ENCODE measurements at regions not wholly inside any gene's neighbourhood (a gene's known extent, or its start where the extent isn't known, plus 50 kb on each side); places are given as distances from the start of the nearest gene placed in this dataset.
"Not testable (repeated sequence)": the region's sequence is repeated elsewhere in the genome, so short reads cannot be mapped to it uniquely, and the experiment has no call there.

DNA sequence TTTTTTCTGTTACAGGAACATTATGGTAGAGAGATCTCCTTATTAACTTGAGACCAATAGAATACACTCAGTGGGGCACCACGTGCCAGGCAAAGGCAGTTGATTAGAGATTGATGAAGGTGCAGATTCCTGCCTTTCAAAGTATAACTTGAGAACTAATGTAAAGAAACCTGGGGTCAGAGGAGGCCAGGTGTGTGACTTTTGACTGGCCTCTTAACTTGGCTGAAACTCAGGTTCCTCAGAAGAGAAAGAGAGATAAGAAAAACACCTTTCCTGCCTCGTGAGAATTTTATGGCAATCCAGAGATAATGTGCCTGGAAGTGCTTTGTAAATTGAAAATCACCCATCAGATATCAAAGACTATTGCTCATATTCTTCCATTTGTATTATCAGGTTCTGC lies 110.7 kb upstream of the GZMB start:
- DNase-seq = no peak

DNA sequence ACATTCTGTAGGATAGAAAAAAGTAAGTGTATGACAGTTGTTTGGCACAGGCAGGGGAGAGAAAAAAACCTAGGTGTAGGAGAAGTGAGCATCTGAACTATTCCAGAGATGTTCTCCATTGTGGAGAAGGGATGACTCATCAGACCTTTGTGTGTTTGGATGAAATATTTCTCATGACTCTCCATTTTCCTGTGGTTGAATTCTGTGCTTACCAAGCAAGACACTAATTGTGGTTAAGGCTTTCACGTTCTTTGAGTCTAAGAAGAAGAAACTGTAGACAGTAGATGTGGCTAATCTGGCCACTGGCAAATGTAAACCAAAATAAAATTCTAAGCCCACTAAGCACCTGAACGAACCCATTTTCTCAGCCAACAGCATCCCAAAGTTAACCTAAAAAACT lies 107.9 kb upstream of the GZMB start:
- no peak for DNase-seq

DNA sequence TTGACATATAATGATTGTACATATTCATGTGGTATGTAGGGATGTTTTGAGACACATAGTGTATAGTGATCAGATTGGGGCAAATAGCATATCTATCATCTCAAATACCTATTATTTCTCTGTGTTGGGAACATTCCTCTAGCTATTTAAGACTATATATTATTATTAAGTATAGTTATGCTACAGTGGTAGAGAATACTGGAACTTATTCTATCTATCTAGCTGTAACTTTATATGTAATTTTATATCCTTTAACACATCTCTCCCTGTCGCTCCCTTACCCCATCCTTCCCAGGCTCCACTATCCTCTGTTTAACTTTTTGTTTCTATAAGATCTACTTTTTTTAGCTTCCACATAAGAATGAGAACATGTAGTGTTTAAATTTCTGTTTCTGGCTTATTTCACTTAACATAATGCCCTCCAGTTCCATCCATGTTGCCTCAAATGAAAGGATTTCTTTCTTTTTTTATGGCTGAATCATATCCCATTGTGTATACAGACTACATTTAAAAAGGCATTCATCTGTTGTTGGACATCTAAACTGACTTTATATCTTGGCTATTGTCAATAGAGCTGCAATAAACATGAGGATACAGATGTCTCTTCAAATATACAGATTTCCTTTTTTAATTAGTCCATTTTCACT lies 102.1 kb upstream of the GZMB start:
- no peak for DNase-seq

DNA sequence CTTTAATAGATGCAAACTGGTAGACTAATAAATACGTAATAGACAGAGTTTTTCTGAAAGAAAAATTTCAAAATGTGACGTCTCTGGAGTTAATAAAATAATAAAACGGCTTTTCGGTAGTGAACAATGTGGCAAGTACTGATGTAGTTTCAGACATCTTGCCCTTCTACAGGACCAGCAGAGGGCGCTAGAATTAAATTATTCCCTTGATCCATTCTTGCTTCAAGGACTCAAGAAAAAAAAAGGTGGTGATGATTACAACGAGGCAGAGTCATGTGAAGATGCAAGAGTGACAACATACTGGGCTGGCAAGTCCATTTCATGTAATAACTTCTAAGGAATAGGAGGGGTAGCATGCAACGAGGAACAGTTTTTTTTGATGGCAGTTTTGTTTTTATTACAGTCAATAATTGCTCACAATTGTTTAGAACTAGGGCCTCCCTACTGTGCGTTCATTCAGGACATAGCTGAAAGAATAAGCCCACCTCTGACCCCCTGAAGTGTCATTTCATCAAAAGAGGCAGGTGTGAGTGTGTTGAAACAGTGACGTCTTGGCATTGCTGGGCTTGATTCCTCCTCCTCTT lies 101.0 kb upstream of the GZMB start:
- peak; percentile 72 to 81 for DNase-seq

GRCh38 chr14:24726480-24726879 lies 92.5 kb upstream of the GZMB start:
- no peak for DNase-seq

DNA sequence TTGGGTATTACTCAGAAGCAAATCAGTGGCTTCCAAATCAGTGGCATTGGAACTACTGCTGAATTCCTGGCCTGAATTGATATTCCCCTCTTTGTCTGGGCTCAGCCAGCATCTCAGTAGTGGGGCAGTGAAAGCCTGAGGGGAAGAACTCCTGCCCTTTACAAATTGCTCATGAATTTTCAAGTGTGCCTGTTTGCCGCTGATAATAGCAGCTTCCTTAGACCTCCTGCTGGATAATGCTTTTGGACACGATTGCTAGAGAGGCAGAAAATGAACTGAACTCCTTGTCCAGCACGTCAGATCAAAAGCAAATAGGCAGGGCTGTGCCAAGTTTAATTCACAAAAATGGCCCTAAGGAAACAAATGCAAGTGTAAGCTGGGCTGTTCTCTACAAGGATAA lies 91.3 kb upstream of the GZMB start:
- no peak for DNase-seq

DNA sequence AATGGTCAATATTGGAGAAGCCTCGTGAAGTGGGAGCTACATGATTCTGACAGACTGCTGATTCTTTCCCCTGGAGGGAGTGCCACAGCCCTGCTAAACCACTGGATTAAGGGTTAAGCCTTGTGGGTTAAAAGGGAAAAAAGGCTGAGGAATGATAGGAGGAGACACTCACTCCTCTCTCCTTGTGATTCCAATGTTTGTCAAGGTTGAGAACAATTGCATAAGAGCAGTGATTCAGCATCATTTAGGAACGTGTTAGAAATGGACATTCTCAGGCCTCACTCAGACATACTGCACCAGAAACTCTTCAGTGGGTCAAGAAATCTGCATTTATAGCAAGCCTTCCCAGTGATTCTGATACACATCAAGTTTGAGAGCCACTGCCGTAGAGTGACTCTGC lies 87.8 kb upstream of the GZMB start:
- no peak for DNase-seq

DNA sequence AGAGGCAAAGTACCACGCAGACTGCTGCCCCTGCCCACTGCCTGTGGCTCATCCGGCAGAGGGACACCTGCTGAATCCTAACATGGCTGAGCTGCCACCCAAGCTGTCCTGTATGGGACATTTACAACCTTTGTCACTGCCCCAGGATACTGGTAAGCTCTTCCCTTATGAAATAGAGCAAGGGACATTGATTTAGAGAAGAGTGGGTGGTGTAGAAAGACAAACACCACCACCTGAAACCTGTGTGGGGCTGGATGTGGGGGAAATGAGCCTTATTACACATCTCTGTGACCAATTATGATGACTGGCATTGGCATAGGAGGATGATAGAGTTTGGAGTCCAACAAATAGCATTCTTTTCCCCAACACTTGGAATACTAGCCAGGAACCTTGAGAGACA lies 81.2 kb upstream of the GZMB start:
- DNase-seq = no peak

GRCh38 chr14:24713404-24713803 lies 79.4 kb upstream of the GZMB start:
- DNase-seq = no peak

- no peak for DNase-seq
Observed at GRCh38 chr14:24712909-24713308, 78.9 kb upstream of the GZMB start.

DNA sequence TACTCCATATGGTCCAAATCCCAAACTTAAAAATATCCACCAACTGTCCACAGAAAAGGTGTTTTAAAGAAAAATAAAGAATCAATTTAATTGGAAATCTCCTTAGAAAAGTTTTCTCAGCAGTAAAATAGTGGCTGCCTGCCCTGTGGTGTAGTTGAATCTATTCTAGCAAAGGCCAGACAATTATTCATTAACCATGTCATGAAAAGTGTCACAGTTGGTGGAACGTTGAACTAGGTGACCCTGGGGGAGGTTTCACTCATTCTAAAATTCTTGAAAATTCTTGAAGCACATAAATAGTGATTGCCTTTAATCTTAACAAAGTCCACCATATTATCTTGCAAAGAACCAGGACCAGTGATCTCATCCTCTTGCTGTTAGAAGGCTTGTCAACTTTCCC lies 78.4 kb upstream of the GZMB start:
- no peak for DNase-seq

DNA sequence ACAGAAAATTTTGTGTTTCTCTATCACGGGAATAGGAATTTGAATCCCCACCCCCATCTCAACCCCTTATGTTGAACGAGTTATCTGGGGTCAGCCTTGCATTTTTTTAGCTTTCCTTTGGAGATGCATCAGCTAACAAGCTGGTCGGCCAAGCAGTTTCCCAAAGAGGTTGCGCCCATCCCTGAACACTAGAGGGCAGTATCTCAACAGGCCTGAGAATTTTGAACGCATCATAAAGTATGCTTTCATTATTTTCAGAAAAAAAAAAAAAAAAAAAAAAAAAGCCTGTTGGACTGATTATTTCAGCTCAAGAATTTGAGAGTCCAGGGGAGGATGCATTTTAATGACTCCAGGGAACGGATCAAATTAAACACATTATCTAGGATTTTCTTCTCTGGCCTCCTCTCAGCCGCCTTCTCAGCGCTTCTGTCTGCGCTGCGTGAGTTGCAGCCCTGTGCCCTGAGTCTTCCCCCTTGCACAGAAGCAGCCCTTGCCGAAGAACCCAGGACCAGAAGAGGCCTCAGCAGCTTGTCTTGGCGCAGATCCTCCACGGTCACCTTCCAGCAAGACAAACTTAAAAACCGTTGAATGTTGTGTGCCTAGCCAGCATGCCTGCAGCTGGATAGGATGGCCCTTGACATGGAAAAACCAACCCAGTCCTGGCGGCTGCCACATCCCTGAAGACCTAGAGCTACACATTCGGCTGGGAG lies 76.6 kb upstream of the GZMB start:
- DNase-seq = peak; percentile 33 to 81

GRCh38 chr14:24708684-24709083 lies 74.7 kb upstream of the GZMB start:
- DNase-seq = no peak

DNA sequence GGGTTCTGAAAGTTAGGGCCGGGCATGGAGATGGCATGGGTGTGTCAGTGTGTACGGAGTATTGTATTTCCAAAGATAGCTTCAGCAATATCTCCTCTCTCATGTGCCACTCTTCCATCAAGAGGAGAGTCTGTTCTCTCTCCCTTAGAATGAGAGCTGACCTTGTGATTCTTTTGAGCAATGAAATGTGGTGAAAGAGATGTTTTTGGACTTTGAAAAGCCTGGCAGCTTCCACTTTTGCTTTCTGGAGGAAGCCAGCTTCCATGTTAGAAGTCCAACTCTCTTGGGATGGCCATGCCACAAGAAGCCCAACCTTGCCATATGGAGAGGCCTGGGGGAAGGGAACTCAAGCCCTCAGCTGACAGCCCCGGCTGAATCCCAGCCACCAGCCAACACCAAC lies 72.4 kb upstream of the GZMB start:
- peak; percentile 9 to 43 for DNase-seq

DNA sequence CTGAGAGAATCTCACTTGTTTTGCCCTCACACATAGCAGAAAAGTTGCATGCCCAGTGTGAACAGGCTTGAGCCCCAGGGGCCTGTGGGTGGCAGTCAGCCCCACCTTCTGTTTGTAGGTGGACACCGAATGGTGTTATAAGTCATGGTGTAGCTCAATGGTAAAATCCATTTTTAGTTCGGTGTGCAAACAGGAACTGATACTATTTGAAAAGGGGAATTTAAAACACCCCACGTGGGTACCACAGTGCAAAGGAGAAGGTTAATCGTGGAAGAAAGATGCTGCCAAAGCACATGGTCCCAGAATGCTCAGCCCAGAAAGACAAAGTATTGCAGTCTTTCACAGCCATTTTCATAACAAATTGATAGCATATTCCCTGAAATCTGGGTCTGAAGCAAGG lies 71.8 kb upstream of the GZMB start:
- peak; percentile 39 to 60 for DNase-seq

GRCh38 chr14:24701062-24701461 lies 67.1 kb upstream of the GZMB start:
- peak; percentile 43 to 64 for DNase-seq

GRCh38 chr14:24700511-24700910 lies 66.5 kb upstream of the GZMB start:
- DNase-seq = no peak

GRCh38 chr14:24699052-24699451 lies 65.1 kb upstream of the GZMB start:
- peak; percentile 46 to 50 for DNase-seq

DNA sequence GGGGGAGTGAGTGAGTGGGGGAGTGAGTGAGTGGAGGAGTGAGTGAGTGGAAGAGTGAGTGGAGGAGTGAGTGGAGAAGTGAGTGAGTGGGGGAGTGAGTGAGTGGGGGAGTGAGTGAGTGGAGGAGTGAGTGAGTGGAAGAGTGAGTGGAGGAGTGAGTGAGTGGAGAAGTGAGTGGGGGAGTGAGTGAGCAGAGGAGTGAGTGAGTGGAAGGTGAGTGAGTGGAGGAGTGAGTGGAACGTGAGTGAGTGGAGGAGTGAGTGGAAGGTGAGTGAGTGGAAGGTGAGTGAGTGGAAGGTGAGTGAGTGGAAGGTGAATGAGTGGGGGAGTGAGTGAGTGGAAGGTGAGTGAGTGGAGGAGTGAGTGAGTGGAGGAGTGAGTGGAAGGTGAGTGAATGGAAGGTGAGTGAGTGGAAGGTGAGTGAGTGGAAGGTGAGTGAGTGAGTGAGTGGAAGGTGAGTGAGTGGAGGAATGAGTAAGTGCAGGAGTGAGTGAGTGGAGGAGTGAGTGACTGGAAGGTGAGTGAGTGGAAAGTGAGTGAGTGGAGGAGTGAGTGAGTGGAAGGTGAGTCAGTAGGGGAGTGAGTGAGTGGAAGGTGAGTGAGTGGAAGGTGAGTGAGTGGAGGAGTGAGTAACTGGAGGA lies 62.4 kb upstream of the GZMB start:
- not testable (repeated sequence) for DNase-seq

DNA sequence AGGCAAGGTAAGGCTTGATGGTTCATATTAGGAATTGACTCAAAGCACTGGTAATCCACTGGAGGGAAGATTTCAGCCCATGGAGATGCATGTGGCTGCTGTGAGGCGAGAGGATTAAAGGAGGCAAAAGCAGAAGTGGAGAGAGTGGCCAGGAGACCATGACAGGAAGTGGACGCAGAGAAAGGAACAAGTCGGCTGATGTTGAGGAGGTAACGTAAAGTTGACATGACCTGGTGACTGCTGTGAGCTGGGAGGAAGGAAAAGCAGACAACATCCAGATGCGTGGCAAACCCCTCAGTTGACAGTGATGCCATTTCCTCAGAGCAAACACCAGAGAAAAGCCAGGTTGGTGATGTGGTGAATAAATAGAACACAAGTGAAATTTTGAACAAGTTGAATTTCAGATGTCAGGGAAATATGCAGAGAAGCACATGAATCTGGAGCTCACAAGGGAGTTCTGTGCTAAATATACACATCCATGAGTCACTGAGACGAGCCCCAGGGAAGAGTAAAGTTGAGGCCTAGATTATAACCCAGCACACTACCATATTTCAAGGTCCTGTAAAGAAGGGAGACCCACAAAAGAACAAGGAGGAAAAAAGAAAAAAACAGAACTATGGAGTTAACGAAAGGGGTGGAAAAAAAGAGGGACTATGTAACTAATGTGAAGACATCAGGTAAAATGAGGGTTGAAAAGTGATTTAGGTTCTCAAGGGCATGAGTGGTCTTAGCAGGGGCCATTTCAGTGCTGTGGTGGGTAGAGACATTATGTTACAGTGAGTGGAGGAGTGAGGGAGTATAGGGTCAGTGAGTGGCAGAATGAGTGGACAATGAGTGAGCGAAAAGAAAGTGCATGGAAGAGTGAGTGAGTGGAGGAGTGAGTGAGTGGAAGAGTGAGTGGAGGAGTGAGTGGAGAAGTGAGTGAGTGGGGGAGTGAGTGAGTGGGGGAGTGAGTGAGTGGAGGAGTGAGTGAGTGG lies 61.6 kb upstream of the GZMB start:
- DNase-seq = peak; percentile 38 to 52

GRCh38 chr14:24694680-24695079 lies 60.7 kb upstream of the GZMB start:
- no peak for DNase-seq

DNA sequence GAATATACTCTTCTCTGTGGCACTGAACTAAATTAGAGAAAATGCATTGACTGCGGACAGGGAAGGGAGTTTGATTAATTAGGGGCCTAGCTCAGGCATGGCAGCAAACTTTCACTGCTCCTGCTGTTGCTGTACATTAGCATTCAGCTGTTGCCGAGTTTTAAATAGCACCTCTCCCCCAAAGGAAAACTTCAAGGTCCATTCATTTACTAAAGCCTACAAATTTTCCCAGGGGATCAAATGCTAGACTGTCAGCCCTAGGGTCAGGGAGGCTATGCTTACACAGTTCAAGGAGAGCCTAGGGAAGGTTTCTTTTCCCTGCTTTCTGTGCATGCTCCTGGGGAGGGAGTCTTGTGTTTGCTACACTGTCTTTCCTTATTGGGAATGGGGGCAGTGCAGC lies 60.0 kb upstream of the GZMB start:
- DNase-seq = no peak

DNA sequence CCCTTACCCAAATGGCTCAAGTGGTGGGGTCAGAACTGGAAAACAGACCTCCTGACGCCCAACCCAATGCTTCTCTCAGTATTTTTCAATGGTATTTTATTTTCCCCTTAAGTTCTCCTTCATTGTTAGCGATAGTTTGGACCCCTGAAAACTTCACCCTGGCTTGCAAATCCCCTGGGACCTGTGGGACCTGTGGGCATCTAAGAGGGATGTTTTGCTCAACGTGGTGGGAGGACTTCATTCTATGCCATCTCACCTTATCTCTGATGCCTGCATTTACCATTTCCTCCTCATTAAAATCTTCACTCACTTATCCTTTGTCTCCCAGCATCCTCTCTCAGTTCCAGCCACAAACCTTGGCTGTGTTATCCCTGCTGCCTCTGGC lies 59.4 kb upstream of the GZMB start:
- no peak for DNase-seq
